Spleen (tissue), 7 donors: ENCODE measurements at regions not wholly inside any gene's neighbourhood (a gene's known extent, or its start where the extent isn't known, plus 50 kb on each side); places are given as distances from the start of the nearest gene placed in this dataset.

ENCODE experiments used
- POLR2A ChIP-seq, 3 donors: fragments of 450-650 bp; IDR thresholded peaks; one replicate each; pipeline ENCODE4 v1.5.1; 2017; ENCODE audit warnings: antibody characterized with exemption in 3 of 3, mild to moderate bottlenecking in 1 of 3
- POLR2AphosphoS5 ChIP-seq, 3 donors: sonication (generic); formaldehyde crosslinking; IDR thresholded peaks; one replicate each; pipeline ENCODE4 v1.5.1; 2017; ENCODE audit warnings: antibody characterized with exemption in 3 of 3
- TF ChIP-seq, protein P1 (sequence below), 11 experiments: fragments of 200-600 bp in 7 of 11; fragments of 450-650 bp in 4 of 11; sonication (generic) in 4 of 11; IDR thresholded peaks in 8 of 11; conservative IDR thresholded peaks in 3 of 11; 1 replicate in 7 of 11; 2 replicates in 4 of 11; pipeline versions ENCODE4 v1.4.0 to v1.8.0; 2016 to 2021; ENCODE audit warnings: antibody characterized with exemption in 11 of 11, inconsistent platforms in 4 of 11, mild to moderate bottlenecking in 1 of 11
- donor health status: DM: no; HTN: no; CAD: no; lungs with moderate emphysema.
- donor health status: DM: no; HTN: no; CAD: no.
- donor health status: DM: no; HTN: no; CAD: no.

DNA sequence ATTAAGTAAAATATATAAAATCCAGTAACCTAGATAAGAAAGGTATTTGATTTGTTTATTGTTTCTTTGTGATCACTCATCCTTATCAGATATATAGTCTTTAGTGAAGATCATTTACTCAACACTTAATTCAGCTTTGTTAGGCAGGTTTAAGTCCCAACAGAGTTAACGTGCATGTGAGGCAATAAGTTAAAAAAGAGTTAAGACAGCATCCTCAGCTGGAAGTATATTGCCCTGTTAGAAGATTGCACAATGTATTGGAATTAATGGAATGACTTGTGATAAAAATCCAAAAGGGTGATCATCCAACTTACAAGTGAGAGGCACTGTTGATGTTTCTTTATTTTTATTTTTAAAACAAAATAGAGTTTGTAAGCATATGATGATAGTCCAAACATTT is 1162.1 kb downstream of the RAPGEF2 start:
- TF ChIP-seq, protein P1, sequence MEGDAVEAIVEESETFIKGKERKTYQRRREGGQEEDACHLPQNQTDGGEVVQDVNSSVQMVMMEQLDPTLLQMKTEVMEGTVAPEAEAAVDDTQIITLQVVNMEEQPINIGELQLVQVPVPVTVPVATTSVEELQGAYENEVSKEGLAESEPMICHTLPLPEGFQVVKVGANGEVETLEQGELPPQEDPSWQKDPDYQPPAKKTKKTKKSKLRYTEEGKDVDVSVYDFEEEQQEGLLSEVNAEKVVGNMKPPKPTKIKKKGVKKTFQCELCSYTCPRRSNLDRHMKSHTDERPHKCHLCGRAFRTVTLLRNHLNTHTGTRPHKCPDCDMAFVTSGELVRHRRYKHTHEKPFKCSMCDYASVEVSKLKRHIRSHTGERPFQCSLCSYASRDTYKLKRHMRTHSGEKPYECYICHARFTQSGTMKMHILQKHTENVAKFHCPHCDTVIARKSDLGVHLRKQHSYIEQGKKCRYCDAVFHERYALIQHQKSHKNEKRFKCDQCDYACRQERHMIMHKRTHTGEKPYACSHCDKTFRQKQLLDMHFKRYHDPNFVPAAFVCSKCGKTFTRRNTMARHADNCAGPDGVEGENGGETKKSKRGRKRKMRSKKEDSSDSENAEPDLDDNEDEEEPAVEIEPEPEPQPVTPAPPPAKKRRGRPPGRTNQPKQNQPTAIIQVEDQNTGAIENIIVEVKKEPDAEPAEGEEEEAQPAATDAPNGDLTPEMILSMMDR (IDR thresholded peaks at IDR 0.05 in 8 of 11, conservative IDR thresholded peaks at IDR 0.05 in 3 of 11) = no peak
- no peak for TF ChIP-seq POLR2AphosphoS5 (IDR thresholded peaks at IDR 0.05)
- TF ChIP-seq POLR2A (IDR thresholded peaks at IDR 0.05) = no peak
